H9 (cell line): ENCODE measurements at regions not wholly inside any gene's neighbourhood (a gene's known extent, or its start where the extent isn't known, plus 50 kb on each side); places are given as distances from the start of the nearest gene placed in this dataset.

Experiments used
- DNase-seq: peaks from one replicate; pipeline ENCODE4 v3.0.0-alpha.2; 2017
- H2AFZ ChIP-seq: one replicate; pipeline ENCODE4 v1.6.1; 2013; ENCODE audit warnings: mild to moderate bottlenecking, low read length, control low read depth, moderate library complexity
- H2AK5ac ChIP-seq: 2 replicates; pipeline ENCODE4 v1.6.1; 2013; ENCODE audit warnings: low read length, control low read depth, mixed read lengths; ENCODE audit not compliant: insufficient read length
- H2BK120ac ChIP-seq: one replicate; pipeline ENCODE4 v1.6.1; 2013; ENCODE audit warnings: low read depth, mild to moderate bottlenecking, low read length, control low read depth, inconsistent platforms; ENCODE audit not compliant: poor library complexity, severe bottlenecking
- H2BK12ac ChIP-seq: 2 replicates; pipeline ENCODE4 v1.6.1; 2013; ENCODE audit warnings: low read length, control low read depth, mixed read lengths, low read depth; ENCODE audit not compliant: insufficient read length
- H2BK15ac ChIP-seq: 2 replicates; pipeline ENCODE4 v1.6.1; 2013; ENCODE audit warnings: low read depth, low read length, control low read depth
- H2BK20ac ChIP-seq: one replicate; pipeline ENCODE4 v1.6.1; 2013; ENCODE audit warnings: low read depth, mild to moderate bottlenecking, low read length, control low read depth, inconsistent platforms; ENCODE audit not compliant: poor library complexity, severe bottlenecking
- H2BK5ac ChIP-seq: 2 replicates; pipeline ENCODE4 v1.6.1; 2013; ENCODE audit warnings: low read length, control low read depth, mixed read lengths; ENCODE audit not compliant: insufficient read length
- H3K14ac ChIP-seq: 2 replicates; pipeline ENCODE4 v1.6.1; 2013; ENCODE audit warnings: low read length, control low read depth; ENCODE audit not compliant: insufficient read depth
- H3K18ac ChIP-seq: 2 replicates; pipeline ENCODE4 v1.6.1; 2013; ENCODE audit warnings: low read depth, mild to moderate bottlenecking, mixed read lengths, low read length, control low read depth; ENCODE audit not compliant: insufficient read length
- H3K23ac ChIP-seq: 2 replicates; pipeline ENCODE4 v1.6.1; 2013; ENCODE audit warnings: low read length, control low read depth, mixed read lengths, low read depth; ENCODE audit not compliant: insufficient read length
- H3K23me2 ChIP-seq: 2 replicates; pipeline ENCODE4 v1.6.1; 2013; ENCODE audit warnings: low read depth, mild to moderate bottlenecking, mixed read lengths, low read length, control low read depth; ENCODE audit not compliant: insufficient read length, poor library complexity, severe bottlenecking
- H3K27ac ChIP-seq: 2 replicates; pipeline ENCODE4 v1.5.1; 2013; ENCODE audit warnings: low read length, control low read depth, mixed read lengths, low read depth; ENCODE audit not compliant: insufficient read length
- H3K27me3 ChIP-seq: 2 replicates; pipeline ENCODE4 v1.6.1; 2013; ENCODE audit warnings: low read length, control low read depth, inconsistent platforms; ENCODE audit not compliant: insufficient read depth
- H3K4ac ChIP-seq: 2 replicates; pipeline ENCODE4 v1.6.1; 2013; ENCODE audit warnings: low read depth, mild to moderate bottlenecking, control low read depth, inconsistent platforms, low read length, moderate library complexity
- H3K4me1 ChIP-seq: 2 replicates; pipeline ENCODE4 v1.6.1; 2013; ENCODE audit warnings: low read length, control low read depth, inconsistent platforms; ENCODE audit not compliant: insufficient read depth
- H3K4me2 ChIP-seq: 2 replicates; pipeline ENCODE4 v1.6.1; 2013; ENCODE audit warnings: low read length, control low read depth, mixed read lengths; ENCODE audit not compliant: insufficient read length, insufficient read depth
- H3K56ac ChIP-seq: 2 replicates; pipeline ENCODE4 v1.6.1; 2013; ENCODE audit warnings: low read depth, mild to moderate bottlenecking, mixed read lengths, low read length, control low read depth; ENCODE audit not compliant: insufficient read length
- H3K79me1 ChIP-seq: 2 replicates; pipeline ENCODE4 v1.6.1; 2013; ENCODE audit warnings: low read depth, mild to moderate bottlenecking, moderate library complexity, low read length, control low read depth, inconsistent platforms; ENCODE audit not compliant: insufficient read depth, poor library complexity, severe bottlenecking
- H3K79me2 ChIP-seq: 2 replicates; pipeline ENCODE4 v1.6.1; 2013; ENCODE audit warnings: low read length, control low read depth, inconsistent platforms; ENCODE audit not compliant: insufficient read depth
- H3K9ac ChIP-seq: 2 replicates; pipeline ENCODE4 v1.6.1; 2013; ENCODE audit warnings: low read length, control low read depth, mixed read lengths; ENCODE audit not compliant: insufficient read length; ENCODE audit errors: extremely low read depth
- H3K9me3 ChIP-seq: one replicate; pipeline ENCODE4 v1.6.1; 2013; ENCODE audit warnings: low read depth, low read length, inconsistent platforms; ENCODE audit not compliant: control insufficient read depth
- H3T11ph ChIP-seq: one replicate; pipeline ENCODE4 v1.6.1; 2013; ENCODE audit warnings: mild to moderate bottlenecking, low read length, control low read depth, inconsistent platforms
- H4K20me1 ChIP-seq: one replicate; pipeline ENCODE4 v1.6.1; 2013; ENCODE audit not compliant: control insufficient read depth, insufficient read length, insufficient read depth
- H4K5ac ChIP-seq: 2 replicates; pipeline ENCODE4 v1.6.1; 2013; ENCODE audit warnings: low read depth, mild to moderate bottlenecking, mixed read lengths, low read length, control low read depth; ENCODE audit not compliant: insufficient read length
- H4K8ac ChIP-seq: replicated peaks from 2 replicates; pipeline ENCODE4 v1.6.1; 2013; ENCODE audit warnings: low read length, control low read depth, mixed read lengths, low read depth; ENCODE audit not compliant: insufficient read length
- H4K91ac ChIP-seq: 2 replicates; pipeline ENCODE4 v1.6.1; 2013; ENCODE audit warnings: low read depth, mild to moderate bottlenecking, moderate library complexity, mixed read lengths, low read length, control low read depth; ENCODE audit not compliant: insufficient read length
- H3K27ac Mint-ChIP-seq, 3 experiments: 2 replicates in 2 of 3; 3 replicates in 1 of 3; pipeline ENCODE4 v1.8.0; 2020 to 2021; ENCODE audit warnings: mixed read lengths in 3 of 3, mild to moderate bottlenecking in 1 of 3, moderate library complexity in 1 of 3
- H3K27me3 Mint-ChIP-seq: 2 replicates; pipeline ENCODE4 v1.8.0; 2021; ENCODE audit warnings: low read depth, mild to moderate bottlenecking, moderate library complexity, mixed read lengths
- H3K36me3 Mint-ChIP-seq, 3 experiments: 2 replicates in 2 of 3; 3 replicates in 1 of 3; pipeline ENCODE4 v1.8.0; 2020 to 2021; ENCODE audit warnings: low read depth in 3 of 3, mixed read lengths in 3 of 3; ENCODE audit not compliant: insufficient read depth in 1 of 3
- H3K4me1 Mint-ChIP-seq, 2 experiments: 2 replicates each; pipeline ENCODE4 v1.8.0; 2020; ENCODE audit warnings: mixed read lengths in 2 of 2
- H3K4me3 Mint-ChIP-seq, 2 experiments: 2 replicates in 1 of 2; 3 replicates in 1 of 2; pipeline ENCODE4 v1.8.0; 2020 to 2021; ENCODE audit warnings: mild to moderate bottlenecking in 2 of 2, mixed read lengths in 2 of 2, moderate library complexity in 1 of 2
- H3K9me3 Mint-ChIP-seq, 2 experiments: 2 replicates in 1 of 2; 3 replicates in 1 of 2; pipeline ENCODE4 v1.8.0; 2020; ENCODE audit warnings: mild to moderate bottlenecking in 2 of 2, mixed read lengths in 2 of 2, moderate library complexity in 1 of 2
- WGBS: extraction: QIAGEN DNeasy Blood & Tissue Kit; methylation state at CpG from one replicate; pipeline ENCODE4 v1.1.7; 2013; ENCODE audit warnings: missing lambda C conversion rate, low lambda C conversion rate, mixed read lengths; ENCODE audit not compliant: insufficient read length; ENCODE audit errors: extremely low coverage; 5-methylcytosine and 5-hydroxymethylcytosine counted together
- TF ChIP-seq, protein P1 (sequence below): fragments of 200-600 bp; sonication (generic); conservative IDR thresholded peaks from 3 replicates; pipeline ENCODE4 v1.8.0; 2021; ENCODE audit warnings: antibody characterized with exemption, mild to moderate bottlenecking

DNA sequence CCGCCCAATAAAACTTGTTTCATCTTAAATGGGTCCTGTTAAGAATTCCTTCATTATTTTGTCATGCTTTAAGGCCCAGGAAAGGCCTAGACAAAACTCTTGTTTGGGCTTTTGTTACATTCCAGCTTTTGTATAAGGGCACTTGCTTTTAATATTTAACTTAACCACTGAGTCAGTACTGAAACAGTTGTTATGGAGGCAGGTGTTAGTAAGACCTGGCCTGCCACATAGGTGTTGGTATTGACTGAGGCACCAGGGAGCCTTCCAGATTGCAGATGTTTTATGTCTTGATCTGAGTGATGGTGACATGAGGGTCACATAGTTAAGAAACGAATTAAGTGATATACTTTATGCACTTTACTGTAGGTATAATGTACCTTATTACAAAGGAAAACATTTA lies 274.9 kb upstream of the TGFBR2 start:
- H3K23me2 ChIP-seq: no peaks in the 10 kb centered on the region
- H2AK5ac ChIP-seq: no peak overlapping the region
- H3K9me3 ChIP-seq: no peaks in the 10 kb centered on the region
- TF ChIP-seq, protein P1, sequence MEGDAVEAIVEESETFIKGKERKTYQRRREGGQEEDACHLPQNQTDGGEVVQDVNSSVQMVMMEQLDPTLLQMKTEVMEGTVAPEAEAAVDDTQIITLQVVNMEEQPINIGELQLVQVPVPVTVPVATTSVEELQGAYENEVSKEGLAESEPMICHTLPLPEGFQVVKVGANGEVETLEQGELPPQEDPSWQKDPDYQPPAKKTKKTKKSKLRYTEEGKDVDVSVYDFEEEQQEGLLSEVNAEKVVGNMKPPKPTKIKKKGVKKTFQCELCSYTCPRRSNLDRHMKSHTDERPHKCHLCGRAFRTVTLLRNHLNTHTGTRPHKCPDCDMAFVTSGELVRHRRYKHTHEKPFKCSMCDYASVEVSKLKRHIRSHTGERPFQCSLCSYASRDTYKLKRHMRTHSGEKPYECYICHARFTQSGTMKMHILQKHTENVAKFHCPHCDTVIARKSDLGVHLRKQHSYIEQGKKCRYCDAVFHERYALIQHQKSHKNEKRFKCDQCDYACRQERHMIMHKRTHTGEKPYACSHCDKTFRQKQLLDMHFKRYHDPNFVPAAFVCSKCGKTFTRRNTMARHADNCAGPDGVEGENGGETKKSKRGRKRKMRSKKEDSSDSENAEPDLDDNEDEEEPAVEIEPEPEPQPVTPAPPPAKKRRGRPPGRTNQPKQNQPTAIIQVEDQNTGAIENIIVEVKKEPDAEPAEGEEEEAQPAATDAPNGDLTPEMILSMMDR: no peak
- H2AFZ ChIP-seq: no peak overlapping the region
- H2BK5ac ChIP-seq: no peak overlapping the region
- H4K91ac ChIP-seq: no peak overlapping the region
- no peak overlapping the region for H2BK120ac ChIP-seq
- H3K4me2 ChIP-seq: no peak overlapping the region
- WGBS: no CpG with 5 or more reads among the region's 2 CpGs
- no peak overlapping the region for H4K5ac ChIP-seq
- no peak overlapping the region for H3K9ac ChIP-seq
- no peak overlapping the region for H4K8ac ChIP-seq
- Mint-ChIP-seq H3K4me3 (no peak overlapping the region), H3K4me1 (0 out of 4 replicates have a peak, but pooled peaks cover 0 to 3% of the 10 kb centered on the region in 2 experiments), H3K27ac (no peak overlapping the region), H3K27me3 (no peaks in the 10 kb centered on the region), H3K36me3 (no peaks in the 10 kb centered on the region), H3K9me3 (no peaks in the 10 kb centered on the region; a peak in 1 of 5 replicates)
- H2BK12ac ChIP-seq: no peak overlapping the region
- no peak overlapping the region for H2BK15ac ChIP-seq
- no peak overlapping the region for H3K4ac ChIP-seq
- H3K56ac ChIP-seq: no peak overlapping the region
- no peaks in the 10 kb centered on the region for H3K79me1 ChIP-seq
- no peaks in the 10 kb centered on the region for H3K4me1 ChIP-seq
- DNase-seq: no peak
- H3K27me3 ChIP-seq: no peaks in the 10 kb centered on the region
- H3T11ph ChIP-seq: no peak overlapping the region
- no peak overlapping the region for H3K14ac ChIP-seq
- H3K79me2 ChIP-seq: no peaks in the 10 kb centered on the region
- no peak overlapping the region for H3K23ac ChIP-seq
- no peak overlapping the region for H2BK20ac ChIP-seq
- no peaks in the 10 kb centered on the region for H4K20me1 ChIP-seq
- no peak overlapping the region for H3K18ac ChIP-seq
- H3K27ac ChIP-seq: no peak overlapping the region
